ENCODE measurements at regions not wholly inside any gene's neighbourhood (a gene's known extent, or its start where the extent isn't known, plus 50 kb on each side); places are given as distances from the start of the nearest gene placed in this dataset.

DNA sequence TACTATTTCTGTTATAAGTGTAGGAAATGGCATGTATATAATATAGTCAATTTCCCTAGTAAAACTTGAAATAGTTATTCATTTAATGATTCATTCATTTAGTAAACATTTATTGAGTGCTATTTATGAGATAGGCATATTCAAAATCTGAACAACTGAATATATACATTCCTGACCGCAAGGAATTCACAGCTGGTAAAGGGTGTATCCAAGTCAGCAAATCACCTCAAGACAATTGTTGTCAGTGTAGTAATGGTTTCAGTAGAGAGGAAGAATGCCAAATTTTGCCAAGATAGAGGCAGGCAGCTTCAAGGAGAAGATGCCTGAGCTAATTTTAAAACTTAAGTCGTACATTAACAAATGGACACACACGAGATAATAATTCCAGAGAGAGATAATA, 89.8 kb upstream of the CHST9 start:
- no peaks in the 10 kb centered on the region for H4K20me1 ChIP-seq (ENCODE audit: control insufficient read depth, extremely low read depth, insufficient read depth, low read length)
- H3K4me3 ChIP-seq (replicated peaks in 1 of 4; ENCODE audit: control extremely low read depth in 1 of 4, insufficient read depth in 1 of 4, low read depth in 3 of 4, low read length in 4 of 4): no peak overlapping the region
- no peaks in the 10 kb centered on the region for H3K36me3 ChIP-seq (ENCODE audit: control insufficient read depth, insufficient read depth, low read length)
- H3K4me2 ChIP-seq (ENCODE audit: extremely low read depth, insufficient read depth, low read length): no peak overlapping the region
- no peak overlapping the region for H3K9ac ChIP-seq (ENCODE audit: insufficient read depth, low read length)
- no peaks in the 10 kb centered on the region for H3K79me2 ChIP-seq (ENCODE audit: control insufficient read depth, insufficient read depth, low read length)
- no peak overlapping the region for H2AFZ ChIP-seq (ENCODE audit: low read length)
- TF ChIP-seq EZH2 (IDR thresholded peaks at IDR 0.05; ENCODE audit: low read length, missing control alignments): no peak
- TF ChIP-seq, protein P1, sequence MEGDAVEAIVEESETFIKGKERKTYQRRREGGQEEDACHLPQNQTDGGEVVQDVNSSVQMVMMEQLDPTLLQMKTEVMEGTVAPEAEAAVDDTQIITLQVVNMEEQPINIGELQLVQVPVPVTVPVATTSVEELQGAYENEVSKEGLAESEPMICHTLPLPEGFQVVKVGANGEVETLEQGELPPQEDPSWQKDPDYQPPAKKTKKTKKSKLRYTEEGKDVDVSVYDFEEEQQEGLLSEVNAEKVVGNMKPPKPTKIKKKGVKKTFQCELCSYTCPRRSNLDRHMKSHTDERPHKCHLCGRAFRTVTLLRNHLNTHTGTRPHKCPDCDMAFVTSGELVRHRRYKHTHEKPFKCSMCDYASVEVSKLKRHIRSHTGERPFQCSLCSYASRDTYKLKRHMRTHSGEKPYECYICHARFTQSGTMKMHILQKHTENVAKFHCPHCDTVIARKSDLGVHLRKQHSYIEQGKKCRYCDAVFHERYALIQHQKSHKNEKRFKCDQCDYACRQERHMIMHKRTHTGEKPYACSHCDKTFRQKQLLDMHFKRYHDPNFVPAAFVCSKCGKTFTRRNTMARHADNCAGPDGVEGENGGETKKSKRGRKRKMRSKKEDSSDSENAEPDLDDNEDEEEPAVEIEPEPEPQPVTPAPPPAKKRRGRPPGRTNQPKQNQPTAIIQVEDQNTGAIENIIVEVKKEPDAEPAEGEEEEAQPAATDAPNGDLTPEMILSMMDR (conservative IDR thresholded peaks at IDR 0.05 in 1 of 2, IDR thresholded peaks at IDR 0.05 in 1 of 2; ENCODE audit: low read depth in 1 of 2, low read length in 2 of 2): no peak
- no peaks in the 10 kb centered on the region for H3K4me1 ChIP-seq (ENCODE audit: control insufficient read depth, extremely low read depth, insufficient read depth, low read length)
- no peak overlapping the region for H3K27ac ChIP-seq (ENCODE audit: insufficient read depth, low read length)
- H3K9me3 ChIP-seq (ENCODE audit: control insufficient read depth, insufficient read depth, low read depth, low read length): no peaks in the 10 kb centered on the region
- no peaks in the 10 kb centered on the region for H3K27me3 ChIP-seq (ENCODE audit: control insufficient read depth, insufficient read depth, low read length)
- no peak for DNase-seq (ENCODE audit: low read depth in 2 of 2)

DNA sequence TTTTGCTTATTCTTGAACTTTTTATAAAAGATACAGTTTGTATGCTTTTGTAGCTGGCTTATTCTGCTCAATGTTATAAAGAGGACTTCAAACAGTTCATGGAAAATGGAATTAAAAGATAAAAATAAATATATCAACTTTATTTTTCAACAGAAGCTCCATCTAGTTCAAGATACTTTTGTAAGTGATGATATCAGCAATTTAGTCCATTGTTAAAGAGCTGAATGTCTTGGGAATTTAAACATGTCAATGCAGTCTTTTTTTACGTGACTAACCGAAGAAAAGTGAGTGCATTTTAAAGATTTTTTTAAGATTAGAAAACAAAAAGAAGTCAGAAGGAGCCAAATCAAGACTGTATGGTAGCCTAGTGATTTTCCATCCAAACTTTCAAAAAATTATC, 85.4 kb upstream of the CHST9 start:
- Histone ChIP-seq H3K27me3 (ENCODE audit: control insufficient read depth, insufficient read depth, low read length) (no peaks in the 10 kb centered on the region), H3K36me3 (ENCODE audit: control insufficient read depth, insufficient read depth, low read length) (no peaks in the 10 kb centered on the region), H3K4me3 (replicated peaks in 1 of 4; ENCODE audit: control extremely low read depth in 1 of 4, insufficient read depth in 1 of 4, low read depth in 3 of 4, low read length in 4 of 4) (no peak overlapping the region), H3K79me2 (ENCODE audit: control insufficient read depth, insufficient read depth, low read length) (no peaks in the 10 kb centered on the region), H3K9ac (ENCODE audit: insufficient read depth, low read length) (no peak overlapping the region), H4K20me1 (ENCODE audit: control insufficient read depth, extremely low read depth, insufficient read depth, low read length) (no peaks in the 10 kb centered on the region), H3K4me1 (ENCODE audit: control insufficient read depth, extremely low read depth, insufficient read depth, low read length) (no peaks in the 10 kb centered on the region), H3K4me2 (ENCODE audit: extremely low read depth, insufficient read depth, low read length) (no peak overlapping the region), H3K9me3 (ENCODE audit: control insufficient read depth, insufficient read depth, low read depth, low read length) (no peaks in the 10 kb centered on the region), H2AFZ (ENCODE audit: low read length) (no peak overlapping the region), H3K27ac (ENCODE audit: insufficient read depth, low read length) (no peak overlapping the region)
- no peak for TF ChIP-seq EZH2 (IDR thresholded peaks at IDR 0.05; ENCODE audit: low read length, missing control alignments)
- TF ChIP-seq, protein P1 (conservative IDR thresholded peaks at IDR 0.05 in 1 of 2, IDR thresholded peaks at IDR 0.05 in 1 of 2; ENCODE audit: low read depth in 1 of 2, low read length in 2 of 2): no peak
- DNase-seq (ENCODE audit: low read depth in 2 of 2): no peak

DNA sequence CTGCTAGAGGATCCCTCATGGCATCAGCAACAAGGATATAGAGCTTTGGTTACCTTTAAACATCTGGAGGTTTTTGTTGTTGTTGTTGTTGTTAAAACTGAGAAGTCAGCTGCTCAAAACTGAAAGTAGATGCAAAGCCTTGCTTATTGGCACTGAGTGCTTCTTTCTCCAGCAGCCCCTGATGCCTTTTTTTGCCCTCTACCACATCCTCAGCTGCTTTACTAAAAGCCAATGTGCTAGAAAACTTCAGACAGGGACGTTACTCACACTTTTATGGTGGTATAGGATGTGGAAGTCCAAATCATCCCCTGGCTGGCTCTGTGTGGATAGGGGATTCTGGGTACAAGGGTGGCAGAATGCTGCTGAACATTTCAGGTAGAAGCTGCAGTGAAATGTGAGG, 78.3 kb upstream of the CHST9 start:
- H3K4me2 ChIP-seq (ENCODE audit: extremely low read depth, insufficient read depth, low read length): no peak overlapping the region
- no peak overlapping the region for H3K9ac ChIP-seq (ENCODE audit: insufficient read depth, low read length)
- no peaks in the 10 kb centered on the region for H3K4me1 ChIP-seq (ENCODE audit: control insufficient read depth, extremely low read depth, insufficient read depth, low read length)
- TF ChIP-seq, protein P1 (conservative IDR thresholded peaks at IDR 0.05 in 1 of 2, IDR thresholded peaks at IDR 0.05 in 1 of 2; ENCODE audit: low read depth in 1 of 2, low read length in 2 of 2): no peak
- TF ChIP-seq EZH2 (IDR thresholded peaks at IDR 0.05; ENCODE audit: low read length, missing control alignments): no peak
- no peaks in the 10 kb centered on the region for H3K36me3 ChIP-seq (ENCODE audit: control insufficient read depth, insufficient read depth, low read length)
- no peak for DNase-seq (ENCODE audit: low read depth in 2 of 2)
- no peaks in the 10 kb centered on the region for H3K9me3 ChIP-seq (ENCODE audit: control insufficient read depth, insufficient read depth, low read depth, low read length)
- H3K27ac ChIP-seq (ENCODE audit: insufficient read depth, low read length): no peak overlapping the region
- no peak overlapping the region for H2AFZ ChIP-seq (ENCODE audit: low read length)
- no peak overlapping the region for H3K4me3 ChIP-seq (replicated peaks in 1 of 4; ENCODE audit: control extremely low read depth in 1 of 4, insufficient read depth in 1 of 4, low read depth in 3 of 4, low read length in 4 of 4)
- no peaks in the 10 kb centered on the region for H4K20me1 ChIP-seq (ENCODE audit: control insufficient read depth, extremely low read depth, insufficient read depth, low read length)
- no peaks in the 10 kb centered on the region for H3K27me3 ChIP-seq (ENCODE audit: control insufficient read depth, insufficient read depth, low read length)
- H3K79me2 ChIP-seq (ENCODE audit: control insufficient read depth, insufficient read depth, low read length): no peaks in the 10 kb centered on the region

Data from fibroblast of lung (primary cell).